ENCODE measurements at regions not wholly inside any gene's neighbourhood (a gene's known extent, or its start where the extent isn't known, plus 50 kb on each side); places are given as distances from the start of the nearest gene placed in this dataset.

DNA sequence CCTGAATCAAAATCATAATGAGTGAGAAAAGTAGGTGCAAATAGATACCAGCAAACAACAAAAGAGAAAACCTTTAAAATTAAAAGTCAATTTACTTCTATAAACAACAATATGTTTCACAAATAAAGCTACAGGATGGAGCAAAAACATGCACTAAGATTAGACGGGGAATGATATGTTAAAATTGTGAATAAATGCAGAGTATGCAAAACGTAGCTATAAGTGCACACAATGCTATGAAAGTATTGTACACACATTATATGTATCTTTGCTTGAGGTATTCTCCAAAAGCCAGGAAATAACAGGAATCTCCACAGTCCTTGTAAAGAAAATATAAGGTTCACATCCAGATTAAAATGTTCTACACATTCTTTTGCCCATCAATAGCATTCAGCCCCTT, 523.9 kb downstream of the EFNB2 start:
- DNase-seq = no peak

DNA sequence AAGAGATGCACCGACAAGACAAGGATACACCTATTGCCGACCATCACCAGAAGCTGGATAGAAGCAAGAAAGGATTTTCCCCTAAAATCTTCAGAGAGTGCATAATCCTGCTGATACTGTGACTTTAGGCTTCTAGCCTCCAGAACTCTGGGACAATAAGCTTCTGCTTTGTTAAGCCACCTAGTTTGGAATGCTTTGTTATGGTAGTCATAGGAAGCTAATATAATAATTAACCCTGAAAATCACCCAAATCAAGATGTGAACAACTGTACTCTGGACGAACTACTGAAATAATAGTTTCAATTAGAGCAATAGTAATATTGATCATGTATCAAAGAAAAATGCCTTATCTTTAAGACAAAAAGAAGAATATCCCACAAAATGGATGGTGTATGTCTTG, 524.6 kb downstream of the EFNB2 start:
- no peak for DNase-seq

- no peak for DNase-seq
These were observed 526.9 kb downstream of the EFNB2 start for GRCh38 chr13:106008540-106008939.

- DNase-seq = no peak
These were observed 528.3 kb downstream of the EFNB2 start for GRCh38 chr13:106007156-106007555.

GRCh38 chr13:106003651-106004050, 531.8 kb downstream of the EFNB2 start:
- DNase-seq = no peak

GRCh38 chr13:106001443-106001842, 534.0 kb downstream of the EFNB2 start:
- no peak for DNase-seq

GRCh38 chr13:105997581-105998550, 537.6 kb downstream of the EFNB2 start:
- no peak for DNase-seq

DNA sequence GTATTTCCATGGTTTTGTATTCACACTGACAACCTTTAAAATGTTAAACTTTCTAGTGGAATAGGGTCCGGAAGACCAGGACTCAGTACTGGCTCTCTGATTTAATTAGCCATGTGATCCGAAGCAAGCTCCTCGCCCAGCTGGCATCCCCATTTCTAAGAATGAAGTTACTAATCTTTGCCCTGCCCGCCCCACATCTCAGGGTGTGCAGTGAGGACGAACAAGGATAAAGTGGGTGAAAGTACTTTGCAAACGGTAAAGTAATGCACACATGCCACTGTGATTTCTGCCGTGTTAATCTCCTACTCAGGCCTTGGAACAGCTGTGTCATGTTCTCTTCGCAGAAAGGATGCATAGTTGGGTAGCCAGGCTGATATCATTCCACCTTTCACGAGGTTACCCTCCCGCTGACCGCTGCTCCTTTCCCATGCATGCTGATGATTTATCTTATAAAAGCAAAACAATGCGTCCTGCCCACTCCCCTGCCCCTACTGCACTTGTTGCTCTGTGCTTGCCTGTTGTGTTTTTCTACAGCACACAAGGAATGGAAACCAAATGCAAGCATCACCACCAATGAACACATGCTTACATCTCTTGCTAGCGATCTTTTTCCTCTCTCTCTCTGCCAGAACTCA, 539.0 kb downstream of the EFNB2 start:
- DNase-seq = no peak

- no peak for DNase-seq
These were observed 541.1 kb downstream of the EFNB2 start for GRCh38 chr13:105994340-105994739.

DNA sequence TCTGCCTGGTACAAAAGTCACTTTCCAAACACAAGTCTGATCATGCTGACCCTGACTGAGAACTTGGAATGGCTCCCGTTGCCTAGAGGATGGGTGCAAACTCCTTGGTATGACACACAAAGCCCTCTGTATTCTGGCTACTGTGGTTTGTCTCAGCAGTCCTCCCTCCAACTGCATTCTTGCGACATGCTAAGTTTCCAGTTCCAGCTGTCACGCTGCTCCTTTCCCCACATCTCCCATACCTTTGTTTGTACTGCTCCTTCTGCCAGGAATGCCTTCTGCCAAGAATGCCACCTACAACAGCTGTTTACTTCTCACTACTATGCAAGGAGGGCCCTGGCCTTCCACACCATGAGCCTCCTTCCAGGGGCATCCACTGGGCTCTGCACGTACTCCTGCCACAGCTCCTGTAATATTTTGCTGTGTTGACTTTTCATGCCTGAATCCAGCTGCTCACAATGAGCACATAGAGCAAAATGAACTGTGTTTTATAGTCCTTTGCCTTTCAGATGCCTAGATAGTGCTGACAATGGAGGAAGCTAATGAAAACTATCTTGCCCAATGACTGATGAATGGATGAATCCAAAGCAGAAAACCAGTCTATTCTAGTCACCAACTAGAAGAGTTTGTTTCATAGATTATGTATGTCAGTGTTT, 543.7 kb downstream of the EFNB2 start:
- no peak for DNase-seq

GRCh38 chr13:105991131-105991530, 544.3 kb downstream of the EFNB2 start:
- no peak for DNase-seq

DNA sequence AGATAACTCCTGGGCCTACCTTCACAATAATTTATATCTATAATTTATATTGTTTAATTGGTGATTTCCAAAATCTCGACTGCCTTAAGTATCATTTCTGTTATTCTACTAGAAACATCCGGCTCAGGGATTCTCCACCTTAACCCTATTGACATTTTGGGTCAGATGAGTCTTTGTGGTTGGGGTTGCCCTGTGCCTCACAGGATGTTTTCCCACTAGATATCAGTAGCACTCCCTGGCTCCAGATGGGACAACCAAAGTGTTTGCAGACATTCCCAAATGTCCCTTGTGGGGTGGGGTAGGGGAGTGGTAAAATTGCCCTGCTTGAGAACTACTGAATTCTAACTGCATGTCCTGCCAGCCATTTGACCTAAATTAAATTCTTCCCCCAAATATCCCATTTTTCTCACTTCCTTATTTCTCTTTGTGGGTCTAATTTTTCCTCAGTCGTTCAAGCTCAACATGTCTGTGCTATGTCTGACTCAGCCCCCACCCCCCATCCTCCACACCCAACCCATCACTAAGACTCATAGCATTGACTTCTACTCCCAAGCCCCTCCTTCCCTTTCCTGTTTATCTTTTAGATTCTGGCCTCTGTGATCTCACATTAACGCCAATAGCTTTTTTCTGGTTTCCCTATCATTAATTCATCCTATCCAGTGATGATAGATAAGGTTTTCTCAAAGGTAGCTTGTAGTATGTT, 545.1 kb downstream of the EFNB2 start:
- DNase-seq = no peak

- no peak for DNase-seq
These were observed 550.8 kb downstream of the EFNB2 start for GRCh38 chr13:105984646-105985045.

GRCh38 chr13:105984236-105984635, 551.2 kb downstream of the EFNB2 start:
- DNase-seq = no peak

- DNase-seq = no peak
These were observed 553.1 kb downstream of the EFNB2 start for GRCh38 chr13:105982219-105982930.

DNA sequence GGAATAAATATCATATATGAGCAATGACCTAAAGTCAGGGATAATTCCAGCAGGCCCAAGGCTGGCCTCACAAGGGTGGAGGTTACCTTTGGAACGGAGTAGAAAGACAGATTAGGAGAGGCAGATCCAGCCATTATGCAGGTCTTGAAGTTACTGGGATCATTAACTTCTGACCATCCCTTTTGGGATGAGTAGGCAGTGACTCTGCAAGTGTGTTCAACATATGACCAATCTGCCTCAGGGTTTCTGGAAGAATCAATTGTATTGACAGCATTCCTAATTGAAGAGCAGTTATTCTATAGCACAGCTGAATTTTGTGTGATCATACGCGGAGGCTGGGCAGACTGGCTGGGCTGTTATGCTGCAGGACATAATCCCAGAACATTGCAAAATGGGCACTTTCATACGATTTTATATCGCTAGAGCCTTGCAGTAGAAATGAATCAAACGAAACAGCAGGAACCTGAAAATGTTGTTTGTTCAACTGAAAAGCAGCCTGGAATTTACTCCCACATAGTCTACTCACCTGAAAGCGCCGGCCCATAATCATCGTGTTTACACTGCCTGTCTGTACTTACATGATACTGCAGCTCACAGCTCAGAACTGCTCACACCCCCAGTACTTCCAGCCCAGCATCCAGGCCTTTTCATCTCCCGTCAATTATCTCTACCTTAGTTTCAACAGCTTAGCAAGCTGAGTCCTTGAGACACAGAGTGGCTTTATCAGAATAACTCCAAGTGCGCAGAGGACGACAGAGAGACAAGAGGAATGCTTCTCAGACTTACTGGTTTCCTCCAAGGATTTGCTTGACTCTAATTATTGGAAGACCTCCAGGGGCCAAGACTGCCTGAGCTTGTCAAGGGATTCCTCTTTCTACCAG, 556.1 kb downstream of the EFNB2 start:
- DNase-seq = no peak

DNA sequence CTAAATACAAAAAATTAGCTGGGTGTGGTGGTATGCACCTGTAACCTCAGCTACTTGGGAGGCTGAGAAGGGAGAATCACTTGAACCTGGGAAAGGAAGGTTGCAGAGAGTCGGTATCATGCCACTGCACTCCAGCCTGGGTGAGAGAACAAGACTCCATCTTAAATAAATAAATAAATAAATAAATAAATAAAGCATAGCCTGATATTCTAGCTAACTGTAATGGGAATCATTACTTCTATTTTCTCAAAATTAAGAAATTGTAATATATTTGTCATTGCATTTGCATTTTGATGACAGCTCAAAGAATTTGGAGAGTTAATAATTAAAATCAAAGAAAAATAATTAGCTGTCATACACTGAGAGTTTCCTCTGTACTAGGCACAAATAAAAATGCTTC, 561.1 kb downstream of the EFNB2 start:
- DNase-seq = no peak

DNA sequence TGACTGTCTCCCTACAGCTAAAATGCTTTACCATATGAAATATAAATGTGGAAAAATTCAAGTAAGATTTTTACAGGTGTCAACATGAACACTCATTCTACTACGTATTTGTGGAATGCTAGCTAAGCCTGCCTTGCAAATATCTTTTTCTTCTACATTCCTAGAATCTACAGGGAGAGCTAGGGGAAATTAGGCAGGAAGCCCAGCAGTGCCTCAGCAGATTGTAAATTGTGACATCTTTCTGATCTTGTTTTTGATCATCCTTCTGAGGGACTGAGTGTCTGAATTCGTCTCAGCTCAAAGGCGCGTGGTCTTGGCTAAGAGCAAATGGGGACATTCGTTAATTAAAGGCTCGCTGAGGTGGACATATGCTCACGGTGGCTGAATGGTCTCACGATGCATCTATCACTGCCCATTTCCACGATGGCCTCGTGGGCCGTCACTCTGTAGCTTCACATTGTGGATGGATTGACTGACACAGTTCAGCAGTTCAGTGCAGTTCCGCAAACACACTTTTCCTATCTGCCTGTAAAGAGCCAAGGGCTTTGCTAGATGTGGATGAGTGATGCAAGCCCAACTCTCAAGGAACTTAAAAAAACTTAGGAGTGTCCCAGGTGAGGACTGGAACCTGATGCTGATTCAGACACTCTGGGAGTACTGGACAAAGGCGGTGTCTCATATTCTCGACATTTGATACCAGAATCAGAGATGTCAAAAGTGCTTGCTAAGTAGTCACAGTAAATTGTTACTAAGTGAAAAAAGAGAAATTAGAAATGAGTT, 562.5 kb downstream of the EFNB2 start:
- DNase-seq = no peak

GRCh38 chr13:105972306-105972721, 563.1 kb downstream of the EFNB2 start:
- no peak for DNase-seq

GRCh38 chr13:105971738-105972137, 563.7 kb downstream of the EFNB2 start:
- DNase-seq = no peak

GRCh38 chr13:105971312-105971711, 564.1 kb downstream of the EFNB2 start:
- no peak for DNase-seq

All from activated naive CD4-positive, alpha-beta T cell treated with Interleukin-2 at 50 U/mL for 16 hours (primary cell).